DND-41 (cell line): ENCODE measurements at regions not wholly inside any gene's neighbourhood (a gene's known extent, or its start where the extent isn't known, plus 50 kb on each side); places are given as distances from the start of the nearest gene placed in this dataset.

Experiments
- CTCF ChIP-seq: IDR thresholded peaks from 2 replicates; pipeline ENCODE4 v1.5.1; 2012; ENCODE audit warnings: borderline replicate concordance, low read length, moderate library complexity, mild to moderate bottlenecking; ENCODE audit not compliant: poor library complexity, severe bottlenecking; ENCODE audit errors: extremely low read depth
- EZH2 ChIP-seq: IDR thresholded peaks from 3 replicates; pipeline ENCODE4 v1.6.1; 2012; ENCODE audit warnings: borderline replicate concordance, low read depth, mild to moderate bottlenecking, moderate library complexity, low read length, inconsistent platforms; ENCODE audit not compliant: severe bottlenecking

GRCh38 chr4:65738134-65738533, 67.8 kb upstream of the EPHA5 start:
- TF ChIP-seq CTCF, result no peak
- no peak for TF ChIP-seq EZH2
